ENCODE measurements at regions not wholly inside any gene's neighbourhood (a gene's known extent, or its start where the extent isn't known, plus 50 kb on each side); places are given as distances from the start of the nearest gene placed in this dataset.

GRCh38 chr14:46499521-46499920 lies 152.1 kb downstream of the RPL10L start:
- TF ChIP-seq EZH2 (IDR thresholded peaks at IDR 0.05; ENCODE audit: borderline replicate concordance, low read depth, low read length, poor library complexity, severe bottlenecking) (no peak), CTCF (conservative IDR thresholded peaks at IDR 0.05; ENCODE audit: low read depth, low read length) (no peak)

Measured in A673 (cell line).